IPS-NIHi7 (cell line): ENCODE measurements at regions not wholly inside any gene's neighbourhood (a gene's known extent, or its start where the extent isn't known, plus 50 kb on each side); places are given as distances from the start of the nearest gene placed in this dataset.
"Not testable (repeated sequence)": the region's sequence is repeated elsewhere in the genome, so short reads cannot be mapped to it uniquely, and the experiment has no call there.

ENCODE experiments used
- DNase-seq: peaks from one replicate; pipeline ENCODE4 v3.0.0; 2012; ENCODE audit warnings: mixed read lengths; ENCODE audit errors: extremely low spot score

DNA sequence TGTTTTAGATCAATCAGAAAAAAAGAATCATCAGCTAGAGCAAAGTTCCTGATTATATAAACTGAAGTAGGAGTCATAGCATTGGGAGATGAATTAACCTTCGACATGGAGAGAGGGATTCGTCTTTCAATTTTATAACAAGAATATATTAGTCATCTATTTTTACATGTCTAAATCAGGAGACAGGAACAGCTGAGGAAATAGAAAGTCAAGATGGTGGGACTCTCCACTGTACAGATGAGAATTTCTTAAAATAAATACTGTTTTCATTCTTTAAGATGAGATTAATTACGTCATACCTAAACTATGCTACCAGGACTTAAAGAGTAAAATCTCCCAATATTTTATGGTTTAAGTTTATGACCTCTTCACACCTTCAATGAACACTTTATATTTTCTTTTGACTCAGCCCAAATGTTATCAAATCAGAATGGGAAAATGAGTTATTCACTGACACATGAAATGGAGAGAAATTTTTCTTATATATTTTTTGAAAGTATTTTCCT is 1137.7 kb downstream of the EPHA7 start:
- no peak for DNase-seq

DNA sequence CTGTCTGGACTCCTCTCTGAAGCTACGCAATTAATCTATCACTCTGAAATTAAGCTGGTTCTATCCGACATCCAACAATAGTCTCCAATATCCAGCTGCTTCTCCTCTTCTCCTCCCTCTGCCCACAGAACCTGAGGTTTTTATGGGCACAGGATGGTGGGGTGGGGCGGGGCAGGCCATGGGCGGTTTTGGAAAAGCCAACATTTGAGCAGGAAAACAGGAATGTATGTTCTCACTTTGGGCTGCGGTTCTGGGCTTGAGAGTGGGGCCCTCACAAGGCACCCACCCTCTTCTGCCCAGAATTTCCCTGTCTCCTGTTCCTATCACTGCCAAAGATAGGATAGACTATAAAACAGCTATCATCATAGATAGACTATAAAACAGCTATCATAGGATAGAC is 1144.2 kb downstream of the EPHA7 start:
- no peak for DNase-seq

DNA sequence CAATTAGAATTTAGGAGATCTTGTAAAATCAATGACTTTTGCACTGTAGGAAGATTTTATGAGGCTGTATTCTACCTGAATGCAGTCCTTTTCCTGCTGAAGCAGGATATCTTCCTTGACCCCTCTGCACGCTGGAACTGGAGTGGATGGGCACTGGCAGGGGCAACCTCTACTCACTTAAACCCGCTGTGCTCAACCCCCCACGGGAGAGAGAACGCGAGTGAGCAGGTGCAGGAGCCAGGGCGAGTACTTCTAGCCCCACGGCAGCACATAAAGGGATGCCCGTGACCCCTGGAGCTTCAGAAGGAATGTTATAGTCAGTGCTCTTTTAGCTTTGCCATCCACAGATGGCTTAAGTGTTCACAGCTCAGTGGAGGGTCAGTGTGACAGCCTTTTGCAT is 1144.8 kb downstream of the EPHA7 start:
- DNase-seq = no peak

DNA sequence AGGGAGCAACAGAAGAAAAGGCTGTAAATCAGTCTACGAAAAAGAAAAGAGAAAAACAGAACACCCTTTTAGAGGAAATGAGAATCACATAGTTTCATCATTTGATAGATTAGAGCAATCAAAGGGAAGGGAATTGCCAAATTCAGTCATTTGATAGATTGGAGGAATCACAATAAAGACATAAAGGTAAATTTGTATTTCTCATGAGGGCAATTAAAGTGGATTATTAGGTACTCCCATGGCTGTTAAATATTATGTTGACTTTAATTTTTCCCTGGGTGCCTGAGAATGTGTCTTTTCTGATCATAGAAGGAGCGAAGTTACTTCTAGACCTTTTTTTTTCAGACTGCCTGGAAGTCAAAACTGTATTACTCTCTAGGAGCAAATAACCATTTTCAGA is 1145.7 kb downstream of the EPHA7 start:
- no peak for DNase-seq

DNA sequence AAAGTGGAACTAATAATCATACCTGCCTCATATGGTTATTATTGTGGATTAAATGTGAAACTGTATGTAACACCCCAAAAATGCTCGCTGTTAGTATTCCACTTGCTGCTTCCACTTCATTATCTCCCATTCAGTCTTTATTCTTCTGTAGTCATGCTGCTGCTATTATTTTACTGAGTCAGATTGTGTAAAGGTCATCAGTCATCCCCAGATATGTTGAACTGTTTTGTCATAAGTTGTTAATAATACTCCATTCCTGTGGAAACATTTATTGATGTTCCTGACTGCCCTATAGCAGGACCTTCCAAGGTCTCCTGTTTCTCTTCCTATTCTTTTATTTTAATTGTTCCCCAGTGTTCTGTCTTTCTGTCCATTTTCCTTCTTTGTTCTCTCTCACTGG is 1148.3 kb downstream of the EPHA7 start:
- DNase-seq = no peak

DNA sequence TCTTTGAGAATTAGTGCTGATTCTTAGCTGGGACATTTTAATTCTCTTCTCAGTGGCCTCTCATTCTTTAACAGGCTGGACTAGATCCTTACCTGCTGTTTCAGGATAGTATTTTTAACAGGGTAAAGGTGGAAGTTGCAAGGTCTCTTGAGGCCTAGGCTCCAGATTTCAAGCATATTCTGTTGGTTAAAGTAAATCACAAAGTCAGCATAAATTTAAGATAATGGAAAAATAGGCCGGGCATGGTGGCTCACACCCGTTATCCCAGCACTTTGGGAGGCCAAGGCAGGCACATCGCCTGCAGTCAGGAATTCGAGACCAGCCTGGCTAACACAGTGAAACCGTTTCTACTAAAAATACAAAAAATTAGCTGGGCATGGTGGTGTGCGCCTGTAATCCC is 1149.0 kb downstream of the EPHA7 start:
- no peak for DNase-seq

DNA sequence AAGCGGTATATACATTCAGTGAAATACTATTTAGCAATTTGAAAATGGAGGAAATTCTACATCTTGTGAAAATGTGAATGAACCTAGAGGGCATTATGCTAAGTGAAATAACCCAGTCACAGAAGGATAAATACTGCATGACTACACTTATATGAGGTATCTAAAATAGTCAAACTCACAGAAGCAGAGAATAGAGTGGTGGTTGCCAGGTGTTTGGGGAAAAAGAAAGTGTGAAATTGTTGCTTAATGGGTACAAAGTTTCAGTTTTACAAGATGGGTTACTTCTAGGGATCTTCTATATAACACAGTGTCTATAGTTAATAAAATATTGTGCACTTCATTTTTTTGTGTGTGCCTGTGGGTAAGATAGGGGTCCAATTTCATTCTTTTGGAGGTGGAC is 1152.0 kb downstream of the EPHA7 start:
- DNase-seq = no peak

DNA sequence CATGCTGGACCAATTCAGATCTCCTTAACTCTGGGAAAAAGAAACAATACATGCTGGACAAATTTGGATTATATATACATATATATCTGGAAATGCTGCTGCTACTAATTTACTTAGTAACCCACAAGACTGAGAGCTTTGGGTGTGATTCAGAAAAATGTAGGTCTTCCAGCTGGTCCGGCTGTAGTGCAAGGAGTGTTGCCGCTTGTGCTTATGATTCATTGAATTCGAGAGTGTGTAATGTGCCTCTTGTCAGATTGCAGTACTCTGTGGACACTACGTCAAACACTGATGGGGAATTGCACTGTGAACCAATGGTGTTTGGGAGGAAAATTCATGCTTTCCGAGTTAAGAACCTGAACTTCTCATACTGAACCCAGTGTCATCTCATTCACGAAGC is 1155.5 kb downstream of the EPHA7 start:
- DNase-seq = no peak

DNA sequence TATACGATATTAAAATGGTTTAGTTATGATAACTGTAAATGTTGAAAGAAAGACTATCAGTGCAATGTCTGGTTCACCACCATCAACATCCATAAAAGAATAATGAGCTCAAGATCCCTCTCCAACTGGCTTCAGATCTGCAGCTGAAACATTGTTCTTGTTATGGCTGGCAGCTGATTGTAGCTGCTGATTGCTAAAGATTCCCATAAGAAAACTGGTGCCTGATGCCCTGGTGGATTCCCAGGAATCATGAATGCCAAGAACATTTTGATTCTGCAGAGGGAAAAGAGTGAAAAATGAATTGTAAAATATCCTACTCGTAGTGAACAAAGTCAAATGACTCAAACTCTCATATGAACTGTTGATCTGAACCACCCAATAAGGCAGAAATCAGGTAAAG is 1160.2 kb downstream of the EPHA7 start:
- DNase-seq = no peak

DNA sequence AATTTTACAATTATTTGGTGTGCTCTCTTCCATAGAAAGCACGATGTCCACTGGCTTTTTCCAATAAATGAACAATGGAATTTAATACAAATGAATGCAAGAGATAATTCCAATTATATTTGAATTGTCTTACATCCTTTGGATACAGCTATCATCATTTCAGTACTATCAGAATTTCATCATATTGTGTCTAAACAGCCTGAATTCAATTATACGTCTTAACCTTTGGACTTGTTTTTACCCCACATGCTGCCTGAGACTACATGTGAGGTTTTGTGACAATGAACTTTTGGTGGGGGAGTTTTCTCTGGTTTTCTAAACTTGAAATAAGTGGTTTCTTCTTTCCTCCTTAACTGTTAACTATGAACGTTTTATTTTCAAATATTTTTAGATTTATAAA is 1176.0 kb downstream of the EPHA7 start:
- no peak for DNase-seq

DNA sequence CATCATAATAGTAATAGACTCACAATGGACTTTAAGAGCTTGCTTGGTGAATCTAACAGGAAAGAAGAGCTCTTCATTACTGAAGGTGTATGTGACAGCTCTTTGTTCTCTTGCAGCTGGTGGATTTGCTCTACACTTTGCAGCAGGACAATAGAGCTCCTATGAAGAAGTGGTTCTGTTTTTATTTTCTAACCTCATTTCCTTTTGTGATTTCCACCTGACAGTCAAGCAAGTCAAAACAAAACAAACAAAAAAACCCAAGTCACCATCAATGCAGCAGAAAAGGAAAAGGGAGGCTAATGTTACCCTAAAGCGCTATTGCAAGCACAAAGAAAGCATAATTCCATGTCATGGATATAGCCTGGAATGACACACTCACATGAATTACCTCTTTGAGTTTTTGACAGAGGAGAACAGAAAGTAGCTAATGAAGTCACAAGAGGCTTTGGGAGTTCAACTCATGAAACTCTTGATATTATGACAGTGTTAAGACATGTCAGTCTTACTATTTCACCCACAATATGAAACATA is 1188.1 kb downstream of the EPHA7 start:
- no peak for DNase-seq

DNA sequence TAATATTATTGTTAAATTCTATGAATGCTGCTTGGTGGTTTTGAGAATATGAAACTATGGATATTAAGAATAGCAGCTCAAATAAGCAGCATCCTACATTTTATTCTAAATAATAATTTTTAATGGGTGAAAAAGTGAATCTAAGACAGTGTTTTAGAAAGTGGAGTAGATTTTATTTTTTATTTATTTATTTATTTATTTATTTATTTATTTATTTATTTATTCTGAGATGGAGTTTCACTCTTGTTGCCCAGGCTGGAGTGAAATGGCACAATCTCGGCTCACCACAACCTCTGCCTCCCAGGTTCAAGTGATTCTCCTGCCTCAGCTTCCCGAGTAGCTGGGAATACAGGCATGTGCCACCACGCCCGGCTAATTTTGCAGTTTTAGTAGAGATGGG is 1199.4 kb downstream of the EPHA7 start:
- DNase-seq = not testable (repeated sequence)

DNA sequence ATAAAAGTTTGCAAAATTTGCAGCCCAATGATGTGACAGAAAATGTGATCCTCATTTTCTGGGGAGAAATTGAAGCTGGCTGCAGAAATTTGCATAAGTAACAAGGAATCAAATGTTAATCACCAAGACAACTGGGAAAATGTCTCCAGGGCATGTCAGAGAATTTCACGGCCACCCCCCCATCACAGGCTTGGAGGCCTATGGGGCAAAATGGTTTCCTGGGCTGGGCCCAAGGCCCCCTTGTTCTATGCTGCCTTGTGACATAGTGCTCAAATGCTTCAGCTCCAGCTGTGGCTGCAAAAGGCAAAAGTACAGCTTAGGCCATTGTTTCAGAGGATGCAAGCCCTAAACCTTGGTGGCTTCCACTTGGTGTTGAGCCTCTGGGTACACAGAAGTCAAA is 1202.6 kb downstream of the EPHA7 start:
- no peak for DNase-seq

DNA sequence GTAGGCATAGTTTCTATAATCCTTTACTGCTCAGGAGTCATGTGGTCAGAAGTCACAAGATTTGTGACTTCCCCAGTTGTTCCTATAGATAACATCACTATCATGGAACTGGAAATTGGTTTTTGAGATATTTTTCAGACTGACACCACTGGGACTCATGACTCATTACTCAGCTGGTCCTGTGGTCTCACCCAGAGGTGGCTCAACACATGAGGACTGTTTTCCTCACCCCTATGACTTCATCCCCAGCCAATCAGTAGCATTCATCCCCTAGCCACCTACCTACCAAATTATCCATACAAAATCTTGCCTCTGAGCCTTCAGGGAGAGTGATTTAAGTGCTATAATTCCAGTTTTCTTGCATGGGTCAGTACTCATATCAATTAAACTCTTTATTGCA is 1217.7 kb downstream of the EPHA7 start:
- DNase-seq = no peak

DNA sequence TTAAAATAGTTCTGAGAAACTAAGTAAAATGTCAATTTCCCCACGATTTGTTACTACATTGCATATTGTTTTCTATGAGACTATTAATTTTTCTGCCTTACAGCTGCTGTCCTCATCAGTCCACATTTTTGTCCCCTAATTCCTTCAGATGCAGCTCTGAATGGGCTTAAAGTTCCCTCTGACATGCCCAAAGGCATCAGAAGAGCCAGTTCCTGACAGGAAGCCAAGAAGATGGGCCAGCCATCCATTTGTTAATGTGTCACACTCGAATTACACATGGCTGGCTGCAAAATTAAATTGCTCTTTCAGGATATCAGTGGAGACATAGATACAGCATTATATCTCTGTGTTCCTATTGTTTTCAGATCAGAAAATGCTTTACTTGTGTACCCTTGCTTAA is 1223.0 kb downstream of the EPHA7 start:
- no peak for DNase-seq

DNA sequence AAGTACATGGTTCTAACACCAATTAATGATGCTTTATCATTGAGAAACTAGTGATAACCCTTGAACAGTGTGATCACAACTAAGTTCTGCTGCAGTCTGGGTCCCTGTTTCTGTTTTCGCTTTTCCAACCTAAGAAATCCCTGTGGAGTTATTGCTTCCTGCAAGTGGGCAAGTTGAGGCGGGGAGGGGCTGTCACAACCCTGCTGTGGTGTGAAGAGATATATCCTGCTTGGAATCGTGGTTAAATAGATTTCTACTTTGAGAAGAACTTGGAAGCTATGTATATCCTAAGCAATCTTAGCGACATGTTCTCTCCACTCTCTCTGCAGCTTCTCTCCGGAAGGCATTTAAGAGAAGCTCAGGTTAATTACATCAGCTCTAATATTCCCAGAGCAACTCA is 1223.6 kb downstream of the EPHA7 start:
- DNase-seq = no peak

DNA sequence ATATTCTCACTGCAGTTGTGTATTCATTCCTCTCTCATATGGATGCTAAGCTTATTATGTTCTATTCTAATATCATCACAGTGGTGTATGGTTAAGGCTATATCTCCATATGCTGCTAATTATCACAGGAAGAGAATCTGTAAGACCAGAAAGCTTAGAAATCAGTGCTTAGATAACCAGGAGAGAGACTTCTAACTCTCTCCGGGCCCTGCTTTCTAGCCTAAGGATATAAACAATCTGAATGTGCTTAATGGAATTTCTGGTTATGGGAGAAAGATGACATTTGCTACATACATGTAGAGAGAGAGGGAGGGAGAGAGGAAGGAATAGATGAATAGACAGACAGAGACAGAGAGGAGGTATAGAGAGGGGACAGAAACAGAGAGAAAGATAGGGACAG is 1231.3 kb downstream of the EPHA7 start:
- DNase-seq = no peak

DNA sequence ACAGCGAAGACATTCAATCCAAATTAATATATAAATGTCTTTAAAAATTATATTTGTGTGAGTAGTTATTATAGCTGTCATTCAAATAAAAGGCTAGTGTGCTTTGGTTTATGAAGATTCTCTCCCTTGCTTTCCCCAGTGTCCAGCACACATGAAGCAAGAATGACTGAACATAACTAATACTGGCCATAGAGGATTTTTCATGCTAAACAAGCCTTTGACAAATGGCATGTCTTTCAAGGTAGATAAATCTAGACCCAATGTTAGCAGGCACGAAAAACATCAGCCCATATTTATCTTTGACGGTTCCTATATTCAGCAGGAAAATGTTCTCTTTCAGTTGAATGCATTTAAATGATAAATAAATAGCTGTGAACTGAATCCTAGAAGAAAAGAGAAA is 1234.4 kb downstream of the EPHA7 start:
- no peak for DNase-seq

DNA sequence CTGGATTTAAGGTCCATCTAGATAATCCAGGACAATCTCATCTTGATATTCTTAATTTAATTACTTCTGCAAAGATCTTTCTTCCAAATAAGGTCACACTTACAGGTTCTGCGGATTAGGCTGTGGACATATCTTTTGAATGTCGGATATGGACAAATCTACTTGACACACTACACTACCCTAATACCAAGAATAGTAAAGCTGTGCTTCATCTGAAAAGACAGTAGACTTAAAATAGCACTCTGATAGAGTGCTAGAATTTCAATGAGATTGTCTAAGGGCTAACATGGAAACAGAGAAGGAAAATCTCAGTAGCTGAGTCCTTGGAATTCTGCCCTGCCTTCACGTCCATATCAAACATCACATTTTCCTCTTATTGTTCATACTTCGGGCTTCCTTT is 1238.0 kb downstream of the EPHA7 start:
- DNase-seq = no peak

DNA sequence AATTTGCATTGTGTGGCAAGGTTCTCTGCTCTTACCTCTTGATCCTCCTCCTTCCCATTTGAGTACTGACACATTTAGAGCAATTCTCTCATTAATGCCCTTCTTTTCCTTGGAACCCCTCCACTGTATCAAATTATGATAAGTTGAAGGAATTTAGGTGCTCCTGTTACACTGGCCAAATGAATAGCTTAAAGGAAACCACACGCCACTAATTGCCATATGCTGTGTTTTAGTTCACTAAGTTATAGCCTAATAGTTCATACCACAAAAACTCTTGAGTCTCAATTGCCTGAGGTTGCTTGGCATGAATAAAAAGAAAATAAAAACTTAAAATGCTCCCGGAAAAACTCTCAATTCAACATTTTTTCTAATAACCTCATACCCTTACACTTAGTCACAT is 1239.3 kb downstream of the EPHA7 start:
- no peak for DNase-seq

DNA sequence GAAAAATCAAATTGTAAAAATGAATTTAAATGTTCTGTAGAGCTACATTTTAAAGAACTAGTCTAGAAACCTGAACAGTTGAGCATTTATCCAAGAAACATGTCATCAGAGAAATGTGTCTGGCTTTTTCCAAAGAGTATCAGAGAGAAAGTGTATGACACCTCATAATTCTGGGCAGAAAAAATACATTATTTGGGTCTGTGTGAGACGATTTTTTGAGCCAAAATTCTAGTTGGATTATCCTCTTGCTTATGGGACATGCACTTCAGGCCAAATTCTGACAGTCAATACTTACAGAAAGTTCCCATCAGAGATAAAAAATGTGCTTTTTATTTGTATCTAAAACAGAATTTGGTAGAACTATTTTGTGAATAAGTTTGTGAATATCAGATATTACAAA is 1242.7 kb downstream of the EPHA7 start:
- no peak for DNase-seq

DNA sequence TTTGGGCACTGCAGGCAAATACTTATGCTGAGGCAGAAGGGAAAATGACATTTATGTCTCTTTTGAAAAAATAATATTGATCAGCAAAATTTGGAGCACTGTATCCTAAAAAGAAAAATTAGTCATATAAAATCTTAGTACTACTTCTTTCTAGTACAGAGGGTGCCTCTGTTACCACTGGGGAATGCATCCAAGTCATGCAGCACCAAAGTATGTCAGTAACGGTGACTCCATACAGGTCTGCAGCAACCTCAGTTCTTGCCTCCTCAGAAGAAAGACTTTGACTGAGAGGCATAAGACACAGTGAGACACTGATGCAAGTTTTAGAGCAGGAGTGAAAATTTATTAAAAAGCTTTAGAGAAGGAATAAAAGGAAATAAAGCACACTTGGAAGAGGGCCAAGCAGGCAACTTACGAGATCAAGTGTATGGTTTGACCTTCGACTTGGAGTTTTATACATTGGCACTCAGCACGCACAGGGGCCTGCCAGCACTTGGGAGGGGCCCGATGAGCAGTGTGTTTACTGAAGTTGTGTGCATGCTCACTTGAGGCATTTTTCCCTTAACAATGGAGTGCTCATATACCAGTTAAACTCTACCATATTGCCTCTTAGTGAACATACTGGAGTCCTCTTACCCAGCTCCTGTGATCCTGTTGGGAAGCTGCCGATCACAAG is 1244.8 kb downstream of the EPHA7 start:
- no peak for DNase-seq

DNA sequence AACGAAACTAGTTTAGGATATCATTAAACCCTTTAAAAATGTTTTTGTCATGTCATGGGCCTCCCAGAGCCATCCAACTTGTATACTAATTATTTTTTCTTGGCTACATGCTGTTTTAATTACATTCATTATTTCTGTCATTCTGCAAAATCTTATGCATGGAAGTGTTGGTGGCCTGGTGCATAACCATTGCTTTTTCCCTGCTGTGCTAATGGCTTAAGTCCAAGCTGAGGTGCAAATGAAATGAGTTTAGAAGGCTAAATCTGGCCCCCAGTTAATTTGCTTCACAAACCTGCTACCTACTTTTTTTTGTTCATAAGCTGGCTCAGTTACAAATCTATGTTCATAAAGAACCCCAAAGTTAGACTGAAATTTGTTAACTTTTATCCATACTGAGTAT is 1249.9 kb downstream of the EPHA7 start:
- DNase-seq = no peak

DNA sequence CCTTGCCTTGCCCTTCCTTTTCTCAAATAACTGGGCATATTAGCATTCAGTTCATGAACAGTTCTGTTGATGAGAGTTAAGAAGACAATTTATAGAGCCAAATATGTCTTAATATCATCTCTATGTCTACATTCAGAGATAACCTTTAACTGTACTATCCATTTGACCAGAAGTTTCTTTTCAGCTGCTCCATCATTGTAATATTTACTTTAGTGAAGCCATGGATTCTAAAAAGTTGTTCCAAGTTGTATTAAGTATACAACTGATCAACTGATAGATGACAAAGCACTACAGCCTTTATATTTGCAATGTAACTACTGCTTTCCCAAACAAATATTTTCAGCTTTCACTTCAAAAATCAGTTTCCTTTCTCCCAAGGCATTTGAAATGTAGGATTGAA is 1252.7 kb downstream of the EPHA7 start:
- no peak for DNase-seq
